Tibial nerve (tissue), 3 donors: ENCODE measurements at regions not wholly inside any gene's neighbourhood (a gene's known extent, or its start where the extent isn't known, plus 50 kb on each side); places are given as distances from the start of the nearest gene placed in this dataset.

Experiments
- POLR2A ChIP-seq, 2 donors: fragments of 450-650 bp; IDR thresholded peaks; one replicate each; pipeline ENCODE4 v1.6.1; 2017; ENCODE audit warnings: antibody characterized with exemption in 2 of 2, mild to moderate bottlenecking in 2 of 2, moderate library complexity in 2 of 2
- TF ChIP-seq, protein P1 (sequence below), 5 experiments: fragments of 200-600 bp in 3 of 5; fragments of 450-650 bp in 2 of 5; sonication (generic) in 3 of 5; IDR thresholded peaks; one replicate each; pipeline ENCODE4 v1.5.1; 2016 to 2019; ENCODE audit warnings: antibody characterized with exemption in 5 of 5, mild to moderate bottlenecking in 3 of 5, moderate library complexity in 2 of 5

DNA sequence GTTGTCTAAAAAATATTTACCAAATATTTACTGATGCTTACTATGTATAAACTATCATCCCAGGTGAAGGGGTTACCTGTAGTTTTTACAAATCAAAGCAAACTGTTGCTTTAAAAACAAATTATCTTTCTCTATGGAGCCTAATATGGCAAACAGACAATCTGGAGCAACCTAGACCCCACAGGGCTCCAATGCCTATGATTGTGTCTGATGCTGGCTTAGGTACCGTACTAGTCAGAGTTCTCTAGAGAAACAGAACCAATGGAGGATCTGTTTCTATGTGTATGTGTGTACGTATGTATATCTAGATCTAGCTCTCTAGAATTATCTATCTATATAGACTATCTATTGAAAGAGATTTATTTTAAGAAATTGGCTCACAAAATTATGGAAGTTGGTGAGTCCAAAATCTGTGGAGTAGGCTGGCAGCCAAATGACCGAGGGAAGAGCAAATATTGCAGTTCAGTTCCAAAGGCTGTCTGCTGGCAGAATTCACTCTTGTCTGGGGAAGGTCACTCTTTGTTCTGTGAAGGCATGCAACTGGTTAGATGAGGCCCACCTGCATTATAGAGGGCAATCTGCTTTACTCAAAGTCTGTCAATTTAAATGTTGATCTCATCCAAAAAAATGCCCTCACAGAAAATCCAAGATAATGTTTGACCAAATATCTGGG lies 127.1 kb upstream of the ENPEP start:
- TF ChIP-seq, protein P1, sequence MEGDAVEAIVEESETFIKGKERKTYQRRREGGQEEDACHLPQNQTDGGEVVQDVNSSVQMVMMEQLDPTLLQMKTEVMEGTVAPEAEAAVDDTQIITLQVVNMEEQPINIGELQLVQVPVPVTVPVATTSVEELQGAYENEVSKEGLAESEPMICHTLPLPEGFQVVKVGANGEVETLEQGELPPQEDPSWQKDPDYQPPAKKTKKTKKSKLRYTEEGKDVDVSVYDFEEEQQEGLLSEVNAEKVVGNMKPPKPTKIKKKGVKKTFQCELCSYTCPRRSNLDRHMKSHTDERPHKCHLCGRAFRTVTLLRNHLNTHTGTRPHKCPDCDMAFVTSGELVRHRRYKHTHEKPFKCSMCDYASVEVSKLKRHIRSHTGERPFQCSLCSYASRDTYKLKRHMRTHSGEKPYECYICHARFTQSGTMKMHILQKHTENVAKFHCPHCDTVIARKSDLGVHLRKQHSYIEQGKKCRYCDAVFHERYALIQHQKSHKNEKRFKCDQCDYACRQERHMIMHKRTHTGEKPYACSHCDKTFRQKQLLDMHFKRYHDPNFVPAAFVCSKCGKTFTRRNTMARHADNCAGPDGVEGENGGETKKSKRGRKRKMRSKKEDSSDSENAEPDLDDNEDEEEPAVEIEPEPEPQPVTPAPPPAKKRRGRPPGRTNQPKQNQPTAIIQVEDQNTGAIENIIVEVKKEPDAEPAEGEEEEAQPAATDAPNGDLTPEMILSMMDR (IDR thresholded peaks at IDR 0.05), result no peak
- TF ChIP-seq POLR2A (IDR thresholded peaks at IDR 0.05), result no peak
